Small intestine (tissue), 7 donors: ENCODE measurements at regions not wholly inside any gene's neighbourhood (a gene's known extent, or its start where the extent isn't known, plus 50 kb on each side); places are given as distances from the start of the nearest gene placed in this dataset.
"Not testable (repeated sequence)": the region's sequence is repeated elsewhere in the genome, so short reads cannot be mapped to it uniquely, and the experiment has no call there.

Experiments
- DNase-seq, 2 donors: peaks; one replicate each; pipeline versions ENCODE4 v3.0.0 to v3.0.0-alpha.2; 2013
- FAIRE-seq: peaks from 2 replicates; lab custom pipeline; 2012; peaks lifted over from hg19 to GRCh38; lab: Jason Lieb, UNC
- H3K27ac ChIP-seq, 3 donors: one replicate each; pipeline ENCODE4 v1.5.1; 2013; ENCODE audit warnings: low read length in 2 of 3, mild to moderate bottlenecking in 2 of 3, control low read depth in 1 of 3, inconsistent platforms in 1 of 3, low read depth in 1 of 3, moderate library complexity in 1 of 3
- H3K27me3 ChIP-seq, 3 donors: one replicate each; pipeline ENCODE4 v1.6.1; 2013; ENCODE audit warnings: low read length in 3 of 3, inconsistent platforms in 1 of 3; ENCODE audit not compliant: control insufficient read depth in 3 of 3, insufficient read depth in 3 of 3
- H3K36me3 ChIP-seq, 3 donors: one replicate each; pipeline ENCODE4 v1.6.1; 2013; ENCODE audit warnings: low read length in 3 of 3, inconsistent platforms in 1 of 3, low read depth in 1 of 3, mild to moderate bottlenecking in 1 of 3, moderate library complexity in 1 of 3; ENCODE audit not compliant: control insufficient read depth in 3 of 3, insufficient read depth in 2 of 3
- H3K4me1 ChIP-seq, 3 donors: one replicate each; pipeline ENCODE4 v1.6.1; 2013; ENCODE audit warnings: low read length in 2 of 3, inconsistent platforms in 1 of 3, low read depth in 1 of 3, mild to moderate bottlenecking in 1 of 3, moderate library complexity in 1 of 3; ENCODE audit not compliant: control insufficient read depth in 3 of 3, insufficient read depth in 2 of 3
- H3K4me3 ChIP-seq, 3 donors: one replicate each; pipeline ENCODE4 v1.5.1; 2013; ENCODE audit warnings: low read length in 3 of 3, control low read depth in 1 of 3, inconsistent platforms in 1 of 3, low read depth in 1 of 3, mild to moderate bottlenecking in 1 of 3, moderate library complexity in 1 of 3
- H3K9me3 ChIP-seq, 2 donors: one replicate each; pipeline ENCODE4 v1.6.1; 2013; ENCODE audit warnings: low read depth in 1 of 2, low read length in 1 of 2; ENCODE audit not compliant: control insufficient read depth in 2 of 2, insufficient read depth in 1 of 2
- WGBS, 3 donors: extraction: QIAGEN DNeasy Blood & Tissue Kit; methylation state at CpG; one replicate each; pipeline ENCODE4 v1.1.7; 2013; 5-methylcytosine and 5-hydroxymethylcytosine counted together
- donor health status: healthy with polysubstance abuse.
- donor health status: control.
- donor health status: control.
- donor health status: Bipolar disorder and iron deficiency.
- donor health status: healthy.

- no peak for FAIRE-seq
- Histone ChIP-seq H3K27me3 (no peaks in the 10 kb centered on the region), H3K4me3 (no peak overlapping the region), H3K27ac (no peak overlapping the region), H3K9me3 (no peaks in the 10 kb centered on the region), H3K4me1 (no peaks in the 10 kb centered on the region), H3K36me3 (no peaks in the 10 kb centered on the region)
- no peak for DNase-seq
- WGBS, 3 donors, result 46 to 51% (median 50%) methylated on average over 6 of the region's 6 CpGs
Observed at GRCh38 chr16:76081967-76082366, 195.2 kb upstream of the CNTNAP4 start.

DNA sequence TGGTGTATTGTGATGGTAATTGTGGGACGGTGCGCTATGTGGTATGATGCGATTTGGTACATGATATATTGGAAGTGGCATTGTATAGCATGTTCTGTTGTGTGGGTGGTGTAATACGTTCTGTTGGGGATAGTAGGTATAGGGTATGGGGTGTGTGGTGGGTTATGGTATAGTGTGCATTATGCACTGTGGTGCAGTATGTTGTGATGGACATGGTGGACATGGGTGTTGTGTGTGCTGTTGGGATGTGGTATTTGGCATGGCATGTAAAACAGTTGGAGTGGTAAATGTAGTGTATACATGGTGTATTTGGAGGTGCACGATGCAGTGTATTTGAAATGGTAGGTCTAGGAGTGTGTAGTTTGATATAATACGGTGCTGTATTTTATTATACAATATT lies 170.6 kb upstream of the CNTNAP4 start:
- no peaks in the 10 kb centered on the region for H3K27me3 ChIP-seq
- H3K4me3 ChIP-seq, result no peak overlapping the region
- no peaks in the 10 kb centered on the region for H3K36me3 ChIP-seq
- FAIRE-seq (no peak), DNase-seq (no peak)
- WGBS, 3 donors, result 84 to 92% (median 92%) methylated on average over 6 of the region's 6 CpGs
- H3K9me3 ChIP-seq, result peaks cover 0 to 6% of the 10 kb centered on the region in 2 donors
- H3K4me1 ChIP-seq, result no peaks in the 10 kb centered on the region
- H3K27ac ChIP-seq, result no peak overlapping the region

GRCh38 chr16:76108460-76108859 lies 168.7 kb upstream of the CNTNAP4 start:
- Histone ChIP-seq H3K27ac (no peak overlapping the region), H3K27me3 (no peaks in the 10 kb centered on the region), H3K9me3 (peaks cover 0 to 3% of the 10 kb centered on the region in 2 donors), H3K36me3 (no peaks in the 10 kb centered on the region), H3K4me1 (no peaks in the 10 kb centered on the region), H3K4me3 (no peak overlapping the region)
- DNase-seq (no peak), FAIRE-seq (no peak)
- 58 to 71% (median 69%) methylated on average over 1 of the region's 1 CpG for WGBS, 3 donors

GRCh38 chr16:76114681-76115080 lies 162.5 kb upstream of the CNTNAP4 start:
- Histone ChIP-seq H3K27me3 (no peaks in the 10 kb centered on the region), H3K36me3 (no peaks in the 10 kb centered on the region), H3K27ac (no peak overlapping the region), H3K4me3 (no peak overlapping the region), H3K9me3 (no peaks in the 10 kb centered on the region), H3K4me1 (no peaks in the 10 kb centered on the region)
- FAIRE-seq (no peak), DNase-seq (no peak)
- WGBS, 3 donors, result 76 to 78% (median 78%) methylated on average over 3 of the region's 3 CpGs

DNA sequence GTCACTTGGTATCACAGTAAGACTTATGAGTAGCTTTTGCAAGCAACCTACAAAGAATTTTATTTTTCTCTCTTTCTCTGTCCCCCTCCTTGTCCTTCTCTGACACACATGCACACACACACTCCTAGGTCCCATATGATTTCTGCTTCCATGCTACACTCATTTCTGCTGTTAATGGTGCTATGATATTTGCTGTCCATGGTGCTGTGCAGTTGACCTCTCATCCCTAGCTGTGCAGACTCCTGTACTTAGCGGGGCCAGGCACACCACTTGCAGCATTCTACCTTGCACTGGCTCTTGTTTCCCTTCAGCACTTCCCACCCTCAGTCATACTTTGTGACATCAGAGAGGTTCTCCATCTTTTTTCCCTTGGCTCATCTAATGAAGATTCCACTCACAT lies 158.9 kb upstream of the CNTNAP4 start:
- Histone ChIP-seq H3K36me3 (no peaks in the 10 kb centered on the region), H3K27me3 (no peaks in the 10 kb centered on the region), H3K27ac (no peak overlapping the region), H3K9me3 (no peaks in the 10 kb centered on the region), H3K4me1 (no peaks in the 10 kb centered on the region), H3K4me3 (no peak overlapping the region)
- FAIRE-seq (no peak), DNase-seq (no peak)
- 46 to 79% (median 68%) methylated on average over 1 of the region's 1 CpG for WGBS, 3 donors

DNA sequence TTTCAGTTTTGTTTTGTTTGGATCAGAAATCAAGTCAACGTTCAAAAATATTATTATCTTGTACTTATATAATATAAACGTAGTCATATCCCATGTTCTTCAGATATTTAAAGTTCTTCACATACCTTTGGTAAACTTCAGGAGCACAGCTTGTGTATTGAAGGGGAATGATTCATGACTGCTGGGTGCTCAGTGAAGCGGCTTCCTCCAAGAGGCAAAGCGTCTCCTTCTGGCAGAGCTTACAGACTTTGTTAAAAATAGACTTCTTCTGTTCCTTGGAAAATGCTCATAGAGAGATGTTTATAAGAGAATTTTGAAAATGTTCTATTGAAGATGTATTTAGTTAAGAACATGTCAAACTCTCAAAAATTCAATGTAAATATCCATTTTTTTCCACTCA lies 155.6 kb upstream of the CNTNAP4 start:
- no peaks in the 10 kb centered on the region for H3K36me3 ChIP-seq
- H3K4me3 ChIP-seq, result no peak overlapping the region
- WGBS, 3 donors, result 62 to 72% (median 71%) methylated on average over 4 of the region's 4 CpGs
- no peaks in the 10 kb centered on the region for H3K9me3 ChIP-seq
- DNase-seq, result no peak
- no peaks in the 10 kb centered on the region for H3K27me3 ChIP-seq
- no peak overlapping the region for H3K27ac ChIP-seq
- no peak for FAIRE-seq
- no peaks in the 10 kb centered on the region for H3K4me1 ChIP-seq

GRCh38 chr16:76123966-76124365 lies 153.2 kb upstream of the CNTNAP4 start:
- DNase-seq (no peak), FAIRE-seq (no peak)
- H3K4me1 ChIP-seq, result no peaks in the 10 kb centered on the region
- WGBS, 3 donors, result 83 to 86% (median 86%) methylated on average over 3 of the region's 3 CpGs
- H3K4me3 ChIP-seq, result no peak overlapping the region
- no peaks in the 10 kb centered on the region for H3K36me3 ChIP-seq
- H3K27ac ChIP-seq, result no peak overlapping the region
- H3K27me3 ChIP-seq, result no peaks in the 10 kb centered on the region
- no peaks in the 10 kb centered on the region for H3K9me3 ChIP-seq

DNA sequence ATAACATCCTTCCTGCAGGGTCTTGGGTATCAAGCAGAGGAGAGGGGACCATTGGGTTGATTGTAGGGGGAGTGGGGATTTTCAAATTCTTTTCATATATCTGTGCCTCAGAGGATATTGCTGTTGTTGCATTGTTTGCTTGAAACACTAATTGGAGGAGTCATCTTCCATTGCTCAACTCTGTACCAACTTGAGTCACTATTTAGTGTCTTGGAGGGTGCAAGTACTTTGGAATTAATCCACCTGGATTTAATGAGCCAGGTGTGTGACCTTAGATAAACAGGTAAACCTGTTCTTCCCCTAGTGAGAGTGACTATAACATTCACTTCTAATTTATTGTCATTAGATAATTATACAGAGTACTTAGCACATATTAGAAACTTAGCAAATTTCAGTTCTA lies 151.3 kb upstream of the CNTNAP4 start:
- FAIRE-seq, result no peak
- H3K4me3 ChIP-seq, result no peak overlapping the region
- H3K36me3 ChIP-seq, result no peaks in the 10 kb centered on the region
- H3K9me3 ChIP-seq, result no peaks in the 10 kb centered on the region
- no peaks in the 10 kb centered on the region for H3K27me3 ChIP-seq
- no peaks in the 10 kb centered on the region for H3K4me1 ChIP-seq
- no peak for DNase-seq
- H3K27ac ChIP-seq, result no peak overlapping the region

- not testable (repeated sequence) for H3K4me3 ChIP-seq, H3K27ac ChIP-seq, H3K4me1 ChIP-seq, DNase-seq, H3K27me3 ChIP-seq, FAIRE-seq, H3K36me3 ChIP-seq, H3K9me3 ChIP-seq
- WGBS, 3 donors, result 5 to 50% (median 34%) methylated on average over 6 of the region's 6 CpGs
Observed at GRCh38 chr16:76138056-76138455, 139.1 kb upstream of the CNTNAP4 start.
